SH-SY5Y (cell line): ENCODE measurements at regions not wholly inside any gene's neighbourhood (a gene's known extent, or its start where the extent isn't known, plus 50 kb on each side); places are given as distances from the start of the nearest gene placed in this dataset.

Experiments used
- GATA2 ChIP-seq: IDR thresholded peaks from 2 replicates; pipeline ENCODE4 v1.6.1; 2011; ENCODE audit warnings: mild to moderate bottlenecking, low read depth, low read length
- GATA3 ChIP-seq: IDR thresholded peaks from 2 replicates; pipeline ENCODE4 v1.6.1; 2011; ENCODE audit warnings: low read depth, mild to moderate bottlenecking, low read length, moderate library complexity

DNA sequence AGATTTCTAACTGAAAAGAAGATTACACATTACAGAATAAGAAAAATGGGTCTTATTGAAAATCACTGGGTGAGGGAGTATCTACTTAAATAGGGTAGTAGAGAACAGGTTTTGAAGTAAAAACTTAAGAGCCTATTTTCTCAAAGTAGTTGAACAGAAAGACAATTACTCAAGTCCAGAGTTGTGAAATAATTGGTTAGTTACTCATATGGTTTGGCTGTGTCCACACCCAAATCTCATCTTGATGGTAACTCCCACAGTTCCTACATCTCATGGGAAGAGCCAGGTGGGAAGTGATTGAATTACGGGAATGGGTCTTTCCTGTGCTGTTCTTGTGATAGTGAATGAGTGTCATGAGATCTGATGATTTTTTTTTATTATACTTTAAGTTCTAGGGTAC lies 1035.3 kb upstream of the GJE1 start:
- TF ChIP-seq GATA2: no peak
- TF ChIP-seq GATA3: no peak

DNA sequence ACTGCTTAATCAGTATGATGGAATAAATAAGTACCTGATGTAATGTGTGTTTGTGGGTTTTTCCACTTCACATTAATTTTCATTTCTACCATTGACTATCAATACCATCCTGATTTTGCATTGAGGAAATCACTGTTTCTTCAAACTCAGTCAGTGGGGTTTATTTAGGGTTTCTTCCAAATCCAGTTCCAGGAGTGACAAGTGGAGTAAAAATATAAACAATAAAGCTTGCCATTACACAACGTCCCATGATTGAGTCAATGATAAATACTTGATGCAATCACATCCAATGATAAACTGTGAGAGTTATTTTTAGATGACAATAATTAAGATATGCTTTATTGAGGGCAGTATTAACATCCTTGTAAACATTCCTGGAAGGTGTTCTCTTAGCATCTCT lies 1037.4 kb upstream of the GJE1 start:
- TF ChIP-seq GATA2: no peak
- TF ChIP-seq GATA3: no peak

DNA sequence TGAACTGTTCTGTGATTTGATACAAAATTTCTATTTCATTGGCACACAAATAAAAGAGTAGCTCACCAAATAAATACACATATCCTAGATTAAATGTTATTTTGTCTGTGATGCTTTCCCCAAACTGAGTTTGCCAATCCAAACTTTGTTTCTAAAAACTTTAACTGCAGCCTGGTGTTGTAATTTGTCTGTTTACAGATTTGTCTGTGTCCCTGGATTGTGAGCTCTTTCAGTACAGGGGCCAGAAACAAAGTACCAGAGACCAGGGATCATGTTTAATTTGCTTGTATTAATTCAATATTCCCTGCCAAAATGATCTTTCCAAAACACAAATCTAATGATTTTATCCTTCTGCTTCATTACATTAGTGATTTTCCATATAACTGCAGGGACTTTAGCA lies 1044.6 kb upstream of the GJE1 start:
- TF ChIP-seq GATA2 (no peak), GATA3 (no peak)

DNA sequence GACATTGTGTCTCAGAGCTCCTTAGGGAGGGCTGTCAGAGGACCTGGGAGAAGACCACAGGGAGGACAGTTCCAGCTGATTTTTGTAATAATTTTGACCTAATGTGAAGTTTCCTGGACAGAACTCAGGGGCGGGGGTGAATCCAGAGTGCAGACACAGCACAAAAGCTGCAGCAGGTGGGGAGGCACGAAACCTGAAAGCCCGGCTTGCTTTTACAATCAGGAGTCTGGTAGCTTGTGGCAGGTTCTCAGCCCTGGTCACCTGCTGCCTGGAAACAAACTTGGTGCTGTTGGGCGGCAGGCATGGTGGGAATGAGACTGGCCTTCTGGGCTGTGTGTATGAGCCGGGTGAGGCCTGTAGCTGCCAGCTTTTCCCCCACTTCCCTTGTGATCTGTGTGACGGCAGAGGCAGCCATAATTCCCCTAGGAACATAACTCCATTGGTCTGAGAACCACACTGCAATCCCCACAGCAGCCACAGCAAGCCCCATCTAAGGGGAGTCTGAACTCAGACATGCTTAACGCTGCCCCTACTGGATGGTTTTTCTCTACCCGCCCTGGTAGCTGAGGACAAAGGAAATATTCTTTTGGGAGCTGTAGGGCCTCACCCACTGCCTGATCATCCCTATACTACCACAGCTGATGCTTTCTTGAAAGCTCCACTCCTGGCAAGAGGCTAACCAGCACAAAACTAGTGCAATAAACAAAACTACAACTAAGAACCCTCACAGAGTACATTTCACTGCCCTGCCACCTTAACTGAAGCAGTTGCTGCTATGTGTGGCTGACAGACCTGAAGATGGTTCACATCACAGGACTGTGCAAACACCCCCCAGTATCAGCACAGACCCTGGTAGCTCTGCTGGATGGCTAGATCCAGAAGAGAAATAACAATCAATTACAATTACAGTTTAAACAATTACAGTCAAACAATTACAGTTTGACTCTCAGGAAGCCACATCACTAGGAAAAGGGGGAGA lies 1055.1 kb upstream of the GJE1 start:
- TF ChIP-seq GATA3 (no peak), GATA2 (no peak)

DNA sequence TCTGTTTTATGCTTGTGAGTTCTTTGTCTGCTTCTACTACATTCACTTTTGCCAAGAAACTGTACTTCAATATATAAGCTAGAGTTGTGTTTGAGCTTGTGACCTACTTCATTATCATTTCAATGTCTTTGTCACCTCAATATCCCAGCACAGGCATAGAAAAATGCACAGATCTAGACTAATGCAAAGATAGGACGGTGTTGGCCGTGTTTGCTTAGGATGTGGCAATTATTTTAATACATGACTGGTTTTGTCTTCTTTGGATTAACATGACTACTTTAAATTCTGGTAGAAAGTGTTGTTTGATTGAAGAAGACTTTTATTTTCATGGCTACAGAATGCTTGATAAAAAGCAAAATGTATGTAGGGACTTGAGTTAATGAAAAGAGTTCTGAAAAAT lies 1075.0 kb upstream of the GJE1 start:
- TF ChIP-seq GATA2: no peak
- TF ChIP-seq GATA3: no peak

DNA sequence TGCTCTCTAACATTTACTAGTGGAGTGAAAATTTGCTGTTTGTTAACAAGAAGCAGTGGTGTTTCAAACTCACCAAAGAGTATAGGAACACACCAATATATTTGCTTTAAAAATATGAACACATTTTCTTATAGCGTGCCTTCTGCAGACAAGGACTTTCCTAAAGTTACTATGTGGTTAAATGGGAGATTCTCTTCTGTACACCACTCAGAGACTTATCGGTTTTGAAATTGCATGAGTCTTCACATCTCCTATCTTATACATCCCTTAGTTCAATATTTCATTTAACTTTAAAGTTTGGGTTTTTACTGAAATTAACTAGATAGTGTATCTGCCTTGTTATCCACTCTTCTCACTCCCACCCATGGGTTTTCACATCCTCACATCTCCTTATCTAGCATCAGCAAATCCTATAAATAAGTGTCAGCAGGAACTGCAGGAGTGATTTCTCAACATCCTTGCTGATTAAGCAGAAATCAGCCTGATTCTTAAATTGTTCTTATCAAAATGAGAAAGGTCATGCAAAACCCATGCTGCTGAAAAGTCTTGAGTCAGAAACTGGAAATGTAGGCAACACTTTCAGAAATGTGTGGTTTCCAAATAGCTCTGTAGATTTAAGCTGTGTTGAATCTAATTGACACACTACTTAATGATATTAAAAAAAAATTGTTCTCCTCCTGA lies 1075.6 kb upstream of the GJE1 start:
- TF ChIP-seq GATA2 (no peak), GATA3 (no peak)

DNA sequence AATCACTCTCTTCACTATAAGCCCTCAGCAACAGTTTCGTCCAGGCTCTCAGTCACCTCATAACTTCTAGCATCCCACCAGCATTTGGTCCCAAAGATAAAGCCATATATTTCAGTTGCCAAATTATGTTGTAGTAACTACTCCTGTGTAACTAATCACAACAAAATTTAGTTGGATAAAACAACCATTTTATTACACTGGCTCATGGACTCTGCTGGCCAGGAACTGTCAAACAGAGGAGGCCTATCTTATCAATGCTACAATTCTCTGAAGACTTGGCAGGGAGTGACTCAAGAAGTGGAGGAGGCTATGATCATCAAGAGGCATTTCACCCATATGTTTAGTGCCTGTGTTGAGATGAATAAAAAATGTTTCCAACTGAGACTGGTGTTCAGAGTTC lies 1082.3 kb upstream of the GJE1 start:
- TF ChIP-seq GATA2 (no peak), GATA3 (no peak)

DNA sequence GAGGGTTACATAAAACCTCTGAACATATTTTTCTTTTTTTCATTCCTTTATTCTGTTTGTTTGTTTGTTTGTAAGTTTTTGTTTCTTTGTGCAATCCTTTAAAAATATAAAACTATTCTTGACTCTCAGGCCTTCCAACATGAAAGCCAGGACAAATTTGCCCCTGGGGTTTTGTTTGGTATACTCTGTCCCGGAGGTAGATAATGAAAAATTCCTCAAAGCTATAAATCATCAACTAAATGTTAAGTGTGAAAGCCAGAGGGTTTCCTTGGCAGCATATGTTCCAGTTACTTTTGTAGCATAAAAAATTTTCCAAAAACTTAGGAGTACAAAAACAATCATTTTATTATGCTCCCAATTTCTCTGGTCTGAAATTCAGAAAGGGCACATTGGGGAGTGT lies 1084.3 kb upstream of the GJE1 start:
- no peak for TF ChIP-seq GATA3
- no peak for TF ChIP-seq GATA2

DNA sequence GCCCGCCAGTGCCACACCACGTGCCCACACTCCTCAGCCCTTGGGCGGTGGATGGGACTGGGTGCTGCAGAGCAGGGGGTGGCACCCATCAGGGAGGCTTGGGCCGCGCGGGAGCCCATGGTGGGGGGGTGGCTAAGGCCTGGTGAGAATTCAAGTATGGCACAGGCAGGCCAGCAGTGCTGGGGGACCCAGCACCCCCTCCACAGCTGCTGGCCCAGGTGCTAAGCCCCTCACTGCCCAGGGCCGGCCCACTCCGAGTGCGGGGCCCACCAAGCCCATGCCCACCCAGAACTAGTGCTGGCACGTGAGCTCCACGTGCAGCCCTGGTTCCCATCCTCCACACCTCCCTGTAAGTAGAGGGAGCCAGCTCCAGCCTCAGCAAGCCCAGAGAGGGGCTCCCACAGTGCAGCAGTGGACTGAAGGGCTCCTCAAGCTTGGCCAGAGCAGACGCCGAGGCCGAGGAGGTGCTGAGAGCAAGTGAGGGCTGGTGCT lies 1091.1 kb upstream of the GJE1 start:
- no peak for TF ChIP-seq GATA2
- TF ChIP-seq GATA3: no peak

DNA sequence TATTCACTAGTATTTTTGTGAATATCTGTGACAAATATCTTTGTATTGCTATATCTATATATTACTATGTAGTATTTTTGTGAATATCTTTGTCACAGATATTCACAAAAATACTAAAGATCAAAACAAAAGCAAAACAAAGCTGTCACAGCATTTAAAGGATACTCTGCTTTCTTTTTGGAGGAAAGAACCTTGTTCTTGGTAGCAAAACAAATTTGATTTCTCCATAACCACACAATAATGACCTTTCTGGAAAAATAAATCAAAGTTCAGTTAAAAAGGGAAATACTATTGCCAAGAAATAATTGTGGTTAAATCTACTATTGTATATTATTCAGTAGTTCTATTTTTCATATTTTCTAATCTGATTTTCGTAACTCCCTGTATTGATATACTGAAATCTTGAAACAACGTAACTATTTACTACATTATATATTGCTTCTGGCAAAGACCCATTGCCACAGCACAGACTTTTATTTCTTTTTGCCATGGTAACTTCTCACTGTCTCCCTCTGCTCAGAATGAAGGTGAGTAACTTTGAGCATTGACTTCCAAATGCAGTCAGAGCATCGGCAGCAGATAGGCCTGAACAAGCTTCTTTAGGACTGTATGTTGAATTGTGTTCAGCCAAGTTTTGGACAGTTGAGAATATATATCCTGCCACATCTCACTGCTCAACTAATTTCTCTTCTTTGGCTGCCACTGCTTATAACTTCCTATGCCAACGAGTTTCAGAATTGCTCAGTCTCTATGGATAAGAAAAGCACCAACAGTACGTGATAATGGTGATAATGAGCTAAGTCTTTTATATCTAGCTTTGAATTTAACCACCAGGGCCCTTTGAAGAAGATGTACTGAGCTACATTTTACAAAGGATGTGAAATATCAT lies 1097.2 kb upstream of the GJE1 start:
- no peak for TF ChIP-seq GATA3
- no peak for TF ChIP-seq GATA2

DNA sequence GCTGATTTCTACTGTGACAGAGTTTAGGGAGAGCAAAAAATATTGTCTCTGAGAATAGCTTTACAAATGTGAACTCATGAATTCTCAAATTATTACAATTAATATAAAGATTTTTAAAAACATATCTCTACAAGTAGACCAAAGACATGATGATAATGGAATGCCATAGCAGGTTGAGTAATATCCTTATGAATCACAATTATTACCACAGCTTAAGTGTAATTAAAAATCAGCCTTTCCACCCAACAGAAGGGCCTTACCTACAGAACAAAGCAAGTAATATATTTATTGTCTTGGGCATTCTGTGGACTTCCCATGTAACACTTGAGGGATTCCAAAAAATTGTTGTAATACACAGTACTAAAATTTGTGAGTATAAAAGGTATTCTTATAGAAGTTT lies 1099.6 kb upstream of the GJE1 start:
- TF ChIP-seq GATA2 (no peak), GATA3 (no peak)

DNA sequence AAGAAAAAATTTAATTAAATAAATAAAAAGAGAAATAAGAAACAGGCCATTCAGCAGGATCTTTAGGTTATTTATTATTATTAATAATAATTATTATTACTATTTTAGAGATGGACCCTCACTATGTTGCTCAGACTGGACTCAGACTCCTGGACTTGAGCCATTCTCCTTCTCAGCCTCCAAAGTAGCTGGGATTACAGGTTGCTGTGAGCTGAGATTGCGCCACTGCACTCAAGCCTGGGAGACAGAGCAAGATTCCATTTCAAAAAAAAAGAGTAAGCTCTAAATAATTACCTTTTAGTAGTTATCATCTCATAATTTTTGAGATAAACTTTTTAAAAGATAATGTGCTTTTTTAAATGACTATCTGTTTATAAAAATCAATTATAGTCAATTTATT lies 1102.8 kb upstream of the GJE1 start:
- TF ChIP-seq GATA2 (no peak), GATA3 (no peak)

DNA sequence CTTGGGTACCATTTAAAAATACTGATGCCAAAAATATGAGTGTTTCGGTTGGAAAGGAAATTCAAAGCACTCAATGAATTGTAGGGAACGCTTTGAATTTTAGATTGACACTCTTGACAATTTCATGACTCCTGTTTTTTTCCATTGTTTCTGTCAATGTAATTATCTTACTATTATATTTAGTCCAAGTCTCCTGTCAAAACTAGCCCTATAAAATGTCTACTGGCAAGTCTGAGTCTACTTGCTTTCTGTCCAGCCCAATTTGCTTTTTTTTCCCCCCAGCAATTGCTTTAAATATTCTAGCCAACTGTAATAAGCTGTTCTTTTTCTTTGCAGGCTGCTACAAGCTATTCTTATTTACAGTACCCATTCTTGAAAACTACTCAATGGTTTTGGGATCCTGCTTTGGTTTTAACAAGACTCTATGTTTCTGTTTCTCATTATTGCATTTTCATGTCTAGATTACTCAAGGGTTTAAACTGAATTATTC lies 1103.9 kb upstream of the GJE1 start:
- TF ChIP-seq GATA2: no peak
- TF ChIP-seq GATA3: no peak

DNA sequence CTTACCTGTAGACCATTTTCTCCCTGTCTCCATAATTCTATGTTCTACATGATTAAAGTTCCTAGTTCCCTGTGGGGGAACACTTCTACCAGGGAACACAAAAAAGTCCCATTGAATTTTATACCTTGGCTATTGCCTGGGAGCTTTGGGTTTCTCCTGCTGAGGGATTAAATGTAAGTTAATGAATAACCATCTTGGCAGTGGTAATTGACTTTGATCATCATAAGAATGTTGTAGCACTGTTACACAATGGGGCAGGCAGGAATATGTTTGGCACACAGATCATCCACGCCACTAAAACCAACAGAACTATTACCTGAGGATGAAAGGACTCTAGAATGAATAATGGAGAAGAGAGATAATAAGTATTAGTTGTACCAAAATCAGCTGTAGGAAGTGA lies 1106.2 kb upstream of the GJE1 start:
- TF ChIP-seq GATA2: no peak
- TF ChIP-seq GATA3: no peak
